NCI-H1694 (cell line): ENCODE measurements at regions not wholly inside any gene's neighbourhood (a gene's known extent, or its start where the extent isn't known, plus 50 kb on each side); places are given as distances from the start of the nearest gene placed in this dataset.
"Not testable (repeated sequence)": the region's sequence is repeated elsewhere in the genome, so short reads cannot be mapped to it uniquely, and the experiment has no call there.

Source experiments
- DNase-seq: peaks from one replicate; lab custom pipeline; 2025; lab: John Stamatoyannopoulos, UW

DNA sequence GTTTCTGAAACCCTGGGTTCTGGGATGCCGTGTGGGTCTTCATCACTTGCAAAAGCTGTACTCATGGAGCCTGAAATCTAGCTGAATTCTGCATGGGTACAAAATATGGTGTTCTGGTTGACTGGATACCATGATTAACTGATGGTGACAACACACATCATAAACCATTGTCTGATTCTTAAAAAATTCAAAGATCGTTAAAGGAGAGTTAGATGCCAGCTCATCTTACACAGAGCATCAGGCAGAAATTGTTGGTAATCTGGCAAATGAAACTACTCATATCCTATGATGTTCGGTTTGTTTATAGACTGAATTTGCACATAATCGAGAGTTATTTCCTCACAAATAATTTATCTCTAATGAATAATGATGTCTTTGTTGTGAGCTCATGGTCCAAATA, 218.1 kb upstream of the PKN2 start:
- no peak for DNase-seq

DNA sequence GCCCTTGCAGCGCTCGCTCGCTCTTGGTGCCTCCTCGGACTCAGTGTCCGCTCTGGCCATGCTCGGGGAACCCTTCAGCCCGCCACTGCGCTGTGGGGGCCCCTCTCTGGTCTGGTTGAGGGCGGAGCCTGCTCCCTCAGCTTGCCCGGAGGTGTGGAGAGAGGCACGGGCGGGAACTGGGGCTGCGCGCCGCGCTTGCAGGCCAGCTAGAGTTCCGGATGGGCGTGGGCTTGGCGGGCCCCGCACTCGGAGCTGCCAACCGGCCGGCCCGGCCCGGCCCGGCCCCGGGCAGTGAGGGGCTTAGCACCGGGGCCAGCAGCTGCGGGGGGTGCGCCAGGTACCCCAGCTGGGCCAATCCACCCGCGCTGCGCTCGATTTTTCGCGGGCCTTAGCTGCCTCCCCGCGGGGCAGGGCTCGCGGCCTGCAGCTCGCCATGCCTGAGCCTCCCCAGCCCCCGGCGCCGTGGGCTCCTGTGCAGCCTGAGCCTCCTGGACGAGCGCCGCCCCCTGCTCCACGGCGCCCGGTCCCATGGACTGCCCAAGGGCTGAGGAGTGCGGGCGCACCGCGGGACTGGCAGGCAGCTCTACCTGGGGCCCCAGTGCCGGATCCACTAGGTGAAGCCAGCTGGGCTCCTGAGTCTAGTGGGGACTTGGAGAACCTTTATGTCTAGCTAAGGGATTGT, 217.0 kb upstream of the PKN2 start:
- DNase-seq = no peak

DNA sequence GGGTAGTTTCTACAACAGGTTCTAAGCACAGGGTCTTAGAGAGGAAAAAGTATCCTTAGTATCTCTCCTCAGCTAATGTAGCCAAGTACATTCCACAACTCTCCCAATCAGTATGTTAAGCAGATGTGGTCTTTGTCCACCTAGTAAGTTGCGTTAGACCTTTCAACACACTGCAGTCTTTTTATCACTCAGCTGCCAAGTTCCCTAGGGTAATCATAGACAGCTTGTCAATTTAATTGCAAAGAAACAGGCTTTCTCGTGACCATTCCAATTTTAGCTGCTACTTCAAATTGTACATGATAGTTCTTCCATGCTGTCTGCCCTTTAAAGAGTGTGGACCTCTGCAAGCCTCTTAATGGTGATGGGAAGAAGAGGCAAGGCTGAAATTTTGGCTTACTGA, 211.8 kb upstream of the PKN2 start:
- DNase-seq = no peak

DNA sequence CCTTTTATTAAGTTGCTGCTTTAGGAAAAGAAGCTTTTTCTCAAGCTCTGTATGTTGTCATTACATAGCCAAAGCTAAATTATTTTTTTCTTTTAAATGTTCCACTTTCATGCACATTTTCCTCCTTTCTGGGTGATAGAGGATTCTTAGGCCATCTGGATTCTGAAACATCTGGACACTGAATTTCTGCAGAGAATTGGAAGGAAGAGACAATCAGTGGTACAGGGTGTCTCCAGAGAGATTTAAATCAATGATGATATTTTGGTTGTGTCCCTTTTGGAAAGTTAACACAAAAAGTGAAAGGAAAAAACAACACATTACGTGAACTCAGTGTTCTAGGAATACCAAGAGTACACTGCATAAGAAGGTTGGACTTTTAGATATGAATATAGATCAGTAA, 211.4 kb upstream of the PKN2 start:
- no peak for DNase-seq

DNA sequence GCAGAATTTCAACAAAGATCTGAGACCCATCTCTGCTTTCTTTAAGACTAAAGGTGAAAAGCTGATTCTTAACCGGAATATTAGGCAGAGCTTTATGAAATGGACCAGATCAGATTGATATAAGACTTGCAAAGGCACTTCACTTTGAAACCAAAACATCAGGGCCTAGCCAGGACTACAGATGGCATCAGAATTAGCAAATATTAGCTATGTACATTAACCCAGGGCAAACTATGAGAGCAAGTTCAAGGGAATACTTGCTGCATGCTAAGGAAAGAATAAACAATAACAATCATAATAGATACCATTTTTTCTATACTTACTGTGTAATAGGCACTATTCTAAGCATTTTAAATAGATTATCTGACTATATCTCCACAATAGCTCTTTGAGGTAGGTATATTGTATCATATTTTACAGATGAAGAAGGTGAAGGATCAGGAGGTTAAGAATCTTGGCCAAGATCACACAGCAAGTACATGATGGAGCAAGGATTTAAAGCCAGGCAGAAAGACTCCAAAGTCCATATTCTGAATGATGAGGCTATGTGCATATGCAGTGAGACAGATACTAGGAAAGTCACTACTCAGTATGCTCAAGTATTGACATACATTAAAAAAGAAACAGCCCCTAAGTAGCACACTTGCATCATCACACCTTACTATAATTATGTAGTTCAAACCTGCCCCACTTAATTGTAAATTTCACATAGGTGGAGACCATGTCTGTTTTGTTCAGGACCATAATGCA, 209.3 kb upstream of the PKN2 start:
- no peak for DNase-seq

DNA sequence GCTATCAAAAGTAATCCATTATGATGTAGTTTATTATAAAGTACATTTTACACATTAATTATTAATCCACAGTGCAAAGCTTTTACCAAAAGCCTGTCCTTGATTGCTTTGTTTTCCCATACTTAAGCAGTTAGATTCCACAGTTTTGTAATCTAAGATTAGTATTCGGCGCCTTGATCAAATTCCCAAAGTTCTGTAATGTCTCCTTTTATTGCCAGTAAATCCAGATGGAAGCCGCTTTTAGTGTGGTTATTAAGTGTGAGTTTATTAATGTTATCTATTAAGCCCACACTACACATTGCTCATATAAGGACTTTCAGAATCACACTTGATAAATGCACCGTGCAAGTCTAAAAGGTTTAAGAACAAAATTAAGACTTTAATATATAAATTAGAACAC, 199.2 kb upstream of the PKN2 start:
- DNase-seq = no peak

DNA sequence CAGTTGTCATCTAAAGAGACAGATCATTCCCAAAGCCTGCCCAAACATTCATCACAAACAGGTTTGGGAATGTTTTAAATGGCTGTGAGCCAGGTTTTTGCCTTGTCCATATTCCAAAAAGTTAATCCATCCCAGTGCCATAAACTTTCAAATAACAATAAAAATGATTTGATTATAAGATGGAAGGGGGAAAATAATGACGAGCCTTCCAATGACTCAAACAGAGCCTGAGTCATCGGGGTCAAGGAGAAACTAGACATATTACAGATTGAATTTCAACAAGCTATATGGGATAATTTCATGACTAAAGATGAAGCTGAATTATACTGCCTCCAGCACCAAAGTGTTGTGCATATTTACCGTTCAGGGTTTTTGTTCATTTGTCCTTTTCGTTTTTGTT, 195.8 kb upstream of the PKN2 start:
- DNase-seq = no peak

DNA sequence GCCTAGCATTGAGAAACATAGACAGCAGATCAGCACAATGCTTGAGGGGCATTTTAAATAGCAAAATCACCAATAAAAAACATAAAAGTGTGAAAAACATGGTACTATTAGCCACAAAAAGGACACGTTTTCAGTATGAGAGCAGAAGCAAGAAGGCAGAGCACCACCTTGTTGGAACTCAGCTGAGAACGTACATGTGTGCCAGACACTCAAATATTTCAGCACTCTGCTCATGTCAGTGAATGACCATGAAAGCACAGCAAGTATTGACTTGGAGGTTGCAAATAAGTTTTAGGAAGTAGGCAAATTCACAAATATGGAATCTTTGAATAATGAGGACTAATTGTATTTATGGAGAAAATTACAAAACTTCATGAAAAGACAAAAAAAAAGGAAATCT, 193.4 kb upstream of the PKN2 start:
- no peak for DNase-seq

DNA sequence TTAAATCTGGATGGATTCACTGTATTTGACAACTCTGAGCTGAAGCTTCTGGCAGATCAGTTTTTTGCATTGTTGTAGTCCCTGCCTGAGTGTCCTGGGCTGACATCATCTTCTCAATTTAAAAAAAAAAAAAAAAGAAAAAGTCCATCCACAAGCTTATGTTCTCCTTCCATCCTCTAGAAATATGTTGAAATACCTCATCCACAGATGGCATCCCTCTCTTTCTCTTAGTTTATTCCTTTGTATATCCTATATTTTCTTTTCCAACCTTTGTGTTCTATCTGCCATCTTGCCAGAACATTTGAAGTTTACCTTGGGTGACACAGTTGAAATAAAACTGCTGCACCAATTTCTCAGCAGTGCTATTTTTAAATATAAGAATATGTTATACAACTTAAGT, 184.4 kb upstream of the PKN2 start:
- DNase-seq = no peak

DNA sequence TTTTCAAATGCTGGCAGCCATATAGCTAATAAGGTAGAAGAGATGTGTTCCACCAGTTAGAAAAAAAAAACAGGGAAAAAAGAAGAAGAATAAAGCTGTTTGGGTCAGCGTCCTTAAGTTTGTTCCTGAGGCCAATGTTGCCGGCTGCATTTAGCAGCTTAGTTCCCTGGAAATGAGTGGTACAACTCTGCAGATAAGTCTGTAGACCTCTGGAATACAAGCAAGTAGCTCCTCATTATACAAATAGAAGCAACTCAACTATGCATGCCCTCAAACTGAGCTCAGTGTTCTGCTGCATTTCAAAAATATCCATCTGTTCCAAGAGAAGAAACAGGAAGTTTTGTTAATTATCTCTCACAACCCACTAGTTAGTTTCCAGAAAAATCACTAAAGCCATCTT, 181.2 kb upstream of the PKN2 start:
- DNase-seq = no peak

DNA sequence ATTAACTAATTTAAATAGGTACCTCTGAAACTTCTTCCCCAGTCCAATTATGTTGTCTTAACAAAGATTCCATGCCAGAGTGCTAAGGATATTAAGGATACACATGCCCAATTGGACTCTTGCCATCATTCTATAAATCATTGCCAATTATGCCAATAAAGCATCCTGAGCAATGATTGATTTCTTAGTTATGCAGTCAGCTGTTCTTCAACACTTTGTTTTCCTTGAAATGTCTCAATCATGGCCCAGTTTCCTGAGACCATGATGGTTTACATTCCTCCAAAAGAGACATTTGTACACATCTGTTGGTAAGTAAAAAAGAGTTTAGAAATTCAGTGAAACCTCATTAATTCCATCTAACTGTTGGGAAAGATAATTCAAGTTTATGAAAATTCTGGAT, 180.4 kb upstream of the PKN2 start:
- no peak for DNase-seq

DNA sequence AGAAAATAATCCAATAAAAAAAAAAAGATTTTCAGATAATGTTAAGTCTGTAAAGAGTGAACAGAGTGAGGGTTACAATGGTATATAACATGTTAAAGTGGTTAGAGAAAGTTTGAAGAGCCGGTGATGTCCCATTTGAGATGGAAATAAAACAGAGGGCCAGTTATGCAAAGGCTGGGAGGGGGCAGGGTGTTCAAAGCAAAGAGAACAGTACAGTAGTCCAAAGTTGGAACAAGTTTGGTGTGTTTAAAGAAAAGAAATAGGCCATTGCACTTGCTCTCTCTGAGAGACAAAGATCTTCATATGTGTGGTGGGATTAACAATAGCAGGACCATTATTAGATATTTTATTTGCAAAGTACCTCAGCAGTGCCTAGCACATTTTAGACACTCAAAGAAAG, 179.5 kb upstream of the PKN2 start:
- no peak for DNase-seq

DNA sequence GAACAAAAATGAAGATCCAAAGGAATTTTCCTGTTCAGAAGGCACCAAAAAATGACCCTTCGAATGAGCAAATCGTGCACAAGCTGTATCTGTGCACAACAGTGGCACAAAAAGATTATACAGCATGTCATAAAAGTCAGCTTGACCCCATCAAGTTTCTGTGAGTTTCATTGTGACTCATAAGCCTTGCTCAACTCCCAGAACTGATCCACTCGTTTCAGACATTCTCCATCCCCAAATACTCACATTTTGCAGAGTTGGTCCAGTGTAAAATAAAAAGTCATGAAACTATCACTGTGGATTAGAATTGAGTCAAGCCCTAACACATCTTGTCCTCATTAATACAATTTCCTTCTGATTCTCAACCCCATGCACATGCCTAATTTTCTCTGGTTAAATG, 174.7 kb upstream of the PKN2 start:
- no peak for DNase-seq

DNA sequence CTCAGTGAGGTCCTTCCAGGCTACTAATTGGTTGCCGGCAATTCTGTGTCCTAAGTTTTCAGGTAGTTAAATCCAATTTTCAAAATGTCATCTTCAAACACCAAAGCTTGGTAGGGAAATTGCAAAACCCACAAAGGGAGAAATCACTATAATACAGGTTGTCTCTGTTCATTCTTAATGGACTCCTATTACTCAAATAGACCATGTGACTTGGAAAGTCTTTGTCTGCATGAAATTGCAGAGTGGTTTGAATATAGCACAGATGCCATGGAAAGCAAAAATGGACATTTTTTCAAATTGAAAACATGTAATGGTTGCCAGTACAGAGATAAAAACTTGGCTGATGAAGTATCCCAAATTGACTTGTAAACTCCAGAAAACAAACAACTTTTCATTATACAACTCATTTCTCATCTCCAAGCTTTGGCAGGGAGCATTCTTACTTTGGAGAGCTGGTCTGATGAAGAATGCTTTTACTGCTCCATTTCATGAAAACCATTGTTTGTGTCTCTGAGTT, 169.5 kb upstream of the PKN2 start:
- no peak for DNase-seq

DNA sequence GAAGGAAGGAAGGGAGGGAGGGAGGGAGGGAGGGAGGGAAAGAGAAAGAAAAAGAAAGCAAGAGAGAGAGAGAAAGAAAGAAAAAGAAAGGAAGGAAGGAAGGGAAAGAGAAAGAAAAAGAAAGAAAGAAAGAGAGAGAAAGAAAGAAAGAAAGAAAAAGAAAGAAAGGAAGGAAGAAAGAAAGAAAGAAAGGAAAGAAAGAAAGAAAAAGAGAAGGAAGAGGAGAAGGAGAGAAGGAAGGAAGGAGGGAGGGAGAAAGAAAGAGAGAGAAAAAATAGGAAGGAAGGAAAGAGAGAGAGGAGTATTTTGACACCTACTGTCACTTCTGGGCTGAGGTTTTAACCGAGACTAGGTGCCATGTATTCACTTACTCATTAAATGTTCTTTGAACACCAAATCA, 166.6 kb upstream of the PKN2 start:
- not testable (repeated sequence) for DNase-seq

DNA sequence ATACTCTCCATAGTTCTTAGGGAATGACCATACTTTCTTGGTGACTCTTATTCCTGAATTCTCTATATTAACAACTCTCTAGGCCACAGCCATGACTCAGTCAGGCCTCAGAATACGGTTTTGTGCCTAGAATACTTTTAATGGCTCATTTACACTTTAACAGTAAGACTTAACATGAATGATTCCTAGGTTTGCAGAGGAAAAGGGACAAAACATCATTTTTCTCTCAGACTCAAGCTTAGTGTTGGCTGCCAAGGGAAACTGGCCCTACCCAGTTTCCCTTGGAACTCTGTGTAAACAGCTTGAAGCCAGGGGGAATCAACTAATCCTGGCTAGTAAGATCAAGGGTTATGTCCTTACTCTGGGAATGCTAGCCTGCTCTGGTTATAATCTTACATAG, 164.9 kb upstream of the PKN2 start:
- DNase-seq = no peak

DNA sequence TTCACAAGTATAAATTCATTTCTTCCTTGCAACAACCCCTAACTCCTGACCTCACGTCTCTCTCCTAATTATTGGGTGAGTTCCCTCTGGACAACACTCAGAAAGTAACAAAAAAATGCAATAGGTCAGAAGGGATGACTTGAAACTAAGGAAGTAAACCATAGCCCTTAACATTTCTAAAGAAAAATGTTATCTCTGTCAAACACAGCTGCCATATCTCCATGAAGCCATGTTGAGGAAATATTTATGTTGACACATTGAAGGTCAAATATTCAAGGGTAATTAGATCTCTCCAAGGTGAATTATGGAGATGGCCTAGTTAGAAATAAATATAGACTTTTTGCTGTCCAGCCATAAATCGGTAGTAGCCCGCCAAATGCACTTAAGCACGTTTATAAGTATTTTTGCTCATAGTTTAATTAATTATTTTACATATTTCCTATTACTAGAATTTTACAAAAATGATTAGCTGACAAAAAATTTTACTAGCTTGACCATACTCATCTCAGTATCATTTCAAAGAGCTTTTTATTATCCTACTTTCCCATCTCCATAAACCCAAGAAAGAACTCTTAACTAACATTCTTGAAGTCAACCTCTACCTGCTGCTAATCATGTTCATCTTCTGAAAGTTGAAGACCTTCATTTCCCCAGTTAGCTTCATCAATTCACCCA, 160.1 kb upstream of the PKN2 start:
- DNase-seq = no peak

DNA sequence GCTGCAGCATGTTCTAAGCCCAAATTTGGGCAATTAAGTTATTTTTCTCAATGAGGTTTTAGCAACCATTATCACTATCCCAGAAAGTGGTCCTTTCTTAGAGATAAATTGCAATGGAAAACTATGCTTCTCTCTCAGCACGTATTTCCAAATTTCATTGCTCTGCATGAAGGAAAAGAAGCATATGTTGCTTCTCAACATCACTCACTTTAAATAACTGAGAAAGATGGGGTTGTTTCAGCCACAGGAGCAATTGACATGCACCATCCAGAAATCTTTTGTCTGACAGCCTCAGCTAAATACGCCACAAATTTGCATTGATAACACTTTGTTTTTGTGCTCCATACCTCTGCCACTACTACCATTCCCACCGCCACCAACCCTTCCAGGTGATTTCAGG, 157.6 kb upstream of the PKN2 start:
- no peak for DNase-seq

DNA sequence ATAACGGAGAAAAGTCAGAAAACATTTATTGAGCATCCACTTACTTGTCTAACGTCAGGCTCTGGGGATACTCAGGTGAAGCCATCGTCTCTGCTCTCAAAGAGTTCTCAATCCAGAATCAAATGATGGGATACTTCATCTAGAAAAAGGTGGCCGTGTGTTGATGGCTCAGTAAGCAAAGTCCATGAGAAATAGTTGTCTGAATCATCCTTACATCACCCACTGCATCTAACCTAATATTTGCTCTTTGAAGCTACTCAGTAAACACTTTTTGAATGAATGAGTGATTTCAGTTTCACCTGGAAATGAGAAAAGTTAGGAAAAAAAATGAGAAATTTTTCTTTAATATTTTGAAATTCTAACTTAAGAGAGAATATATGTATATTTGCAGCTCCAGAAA, 155.3 kb upstream of the PKN2 start:
- no peak for DNase-seq

DNA sequence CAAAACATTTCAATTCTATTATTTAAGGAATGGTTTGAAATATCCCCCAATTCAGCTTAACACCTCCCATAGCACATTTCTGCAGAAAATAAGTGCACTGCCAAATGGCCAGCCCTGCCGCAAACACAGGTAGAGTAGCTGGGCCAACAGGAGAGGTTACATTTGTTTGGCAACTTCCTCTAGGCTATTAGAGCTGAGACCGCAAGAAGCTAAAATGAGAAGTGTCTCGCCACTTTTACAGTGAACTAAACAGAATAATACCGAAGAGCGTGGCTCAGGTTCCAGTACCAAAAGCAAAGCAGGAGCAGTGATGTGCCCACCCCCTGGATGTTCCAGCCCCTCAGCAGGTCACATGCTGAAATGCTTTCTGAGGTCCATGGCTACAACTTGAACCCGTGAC, 154.5 kb upstream of the PKN2 start:
- no peak for DNase-seq

DNA sequence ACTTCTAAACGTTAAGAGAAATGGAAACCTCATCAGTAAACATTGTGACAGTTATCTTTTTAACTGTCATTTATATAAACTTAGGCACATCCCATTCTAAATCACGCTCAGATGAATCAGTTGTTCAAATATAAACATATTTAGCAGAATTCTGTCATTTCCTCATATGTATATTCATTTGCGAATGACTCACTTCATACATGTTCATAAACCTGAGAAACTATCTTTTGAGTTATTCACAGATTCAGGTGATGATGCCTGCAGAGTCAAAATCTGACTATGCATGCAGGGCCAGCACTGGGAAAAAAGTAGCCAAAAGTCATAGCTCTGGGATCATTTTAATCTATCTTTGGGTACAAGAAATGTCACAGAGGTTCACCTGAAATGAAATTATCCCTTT, 153.8 kb upstream of the PKN2 start:
- no peak for DNase-seq

DNA sequence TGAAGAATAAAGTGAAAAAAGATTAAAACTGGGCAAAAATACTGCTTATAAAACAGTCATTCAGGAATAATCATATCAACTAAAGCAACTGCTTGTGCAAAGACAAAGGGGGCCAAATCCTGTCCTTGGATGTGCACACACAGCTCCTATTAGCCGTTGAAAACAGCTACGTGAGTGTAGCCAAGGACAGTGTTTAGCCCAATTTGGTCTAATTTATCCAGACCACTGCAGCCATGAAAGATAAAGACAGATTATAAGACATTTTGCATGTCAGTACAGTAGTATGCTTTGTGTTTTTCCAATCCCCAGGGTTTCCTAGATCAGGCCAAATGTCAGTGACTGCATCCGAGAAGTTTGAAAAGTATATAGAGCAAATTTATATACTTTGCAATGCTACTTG, 146.3 kb upstream of the PKN2 start:
- no peak for DNase-seq

DNA sequence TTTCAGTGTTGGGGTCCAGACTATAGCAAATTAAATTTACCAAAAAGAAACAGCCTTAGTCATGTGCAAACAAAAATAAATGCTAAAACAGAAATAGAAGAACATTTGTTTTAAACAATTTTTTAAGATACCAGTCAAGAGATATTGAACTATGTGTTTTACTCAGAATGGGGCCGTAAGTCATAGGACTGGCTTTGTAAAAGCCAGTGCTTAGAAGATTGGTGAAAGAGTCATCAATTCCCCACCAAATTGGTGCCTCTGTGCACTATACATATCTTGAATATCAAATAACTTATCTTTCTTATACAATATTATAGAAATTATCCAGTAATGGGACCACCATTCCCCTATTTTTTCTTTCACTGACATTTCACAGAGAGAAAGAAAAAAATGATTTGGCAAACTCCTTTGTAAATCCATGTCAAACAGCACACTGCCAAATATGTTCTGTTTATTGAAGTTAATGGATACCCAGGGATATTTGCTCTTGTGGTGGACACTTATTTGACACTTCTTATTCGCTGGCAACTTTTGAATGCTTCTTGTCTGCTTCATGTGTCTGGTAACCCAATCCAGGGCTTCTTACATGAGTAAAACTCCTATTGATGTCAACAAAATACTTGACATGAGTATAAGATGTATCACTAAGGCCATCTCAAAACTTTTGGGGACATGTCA, 145.7 kb upstream of the PKN2 start:
- DNase-seq = no peak
